GM12878 (cell line): ENCODE measurements at regions not wholly inside any gene's neighbourhood (a gene's known extent, or its start where the extent isn't known, plus 50 kb on each side); places are given as distances from the start of the nearest gene placed in this dataset.

ENCODE experiments used
- ATAC-seq: fragments of 200-7000 bp; cut with Tn5 transposase; 3 replicates; pipeline ENCODE4 v1.9.1; 2020; ENCODE audit warnings: mild to moderate bottlenecking, moderate library complexity
- BruUV-seq: library from RNA; stranded (reverse); fragments of 400-500 nt; replicated peaks from 2 replicates; lab custom pipeline; 2021; lab: Mats Ljungman, UMichigan
- CTCF ChIA-PET: fragments of 300-600 bp; sonication (Branson Sonifier 250); formaldehyde crosslinking; extraction: SDS; loops from one replicate; lab custom pipeline; 2021; ENCODE audit warnings: inconsistent platforms; lab: Yijun Ruan, JAX
- POLR2A ChIA-PET: fragments of 350-600 bp; formaldehyde crosslinking; extraction: SDS; loops from one replicate; lab custom pipeline; 2021; ENCODE audit warnings: inconsistent platforms; lab: Charles Lee
- RAD21 ChIA-PET: fragments of 300-600 bp; sonication (Branson Sonifier 250); formaldehyde crosslinking; loops from one replicate; lab custom pipeline; 2023; ENCODE audit warnings: antibody characterized with exemption; ENCODE audit not compliant: unreplicated experiment; lab: Charles Lee
- SMC1A ChIA-PET: fragments of 300-600 bp; sonication (Branson Sonifier 250); formaldehyde crosslinking; loops from one replicate; lab custom pipeline; 2023; ENCODE audit not compliant: unreplicated experiment, uncharacterized antibody; lab: Charles Lee
- DNase-seq: peaks from one replicate; pipeline ENCODE4 v3.0.0-alpha.2; 2011; ENCODE audit warnings: low read depth, low spot score
- FAIRE-seq: peaks from 3 replicates; lab custom pipeline; 2011; peaks lifted over from hg19 to GRCh38; lab: Jason Lieb, UNC
- H2AFZ ChIP-seq: 2 replicates; pipeline ENCODE4 v1.6.0; 2011; ENCODE audit warnings: low read depth, low read length, control low read depth; ENCODE audit not compliant: control insufficient read depth
- H3K27ac ChIP-seq: 2 replicates; pipeline ENCODE4 v1.5.1; 2011; ENCODE audit warnings: control low read depth; ENCODE audit not compliant: control insufficient read depth, insufficient read depth
- H3K27me3 ChIP-seq, 2 experiments: replicated peaks in 1 of 2; 2 replicates each; pipeline versions ENCODE4 v1.6.0 to v1.6.1; 2011; ENCODE audit warnings: low read length in 1 of 2; ENCODE audit not compliant: control insufficient read depth in 2 of 2, insufficient read depth in 2 of 2
- H3K36me3 ChIP-seq, 2 experiments: 2 replicates each; pipeline ENCODE4 v1.5.1; 2011; ENCODE audit warnings: low read length in 1 of 2; ENCODE audit not compliant: control insufficient read depth in 2 of 2, insufficient read depth in 2 of 2
- H3K4me1 ChIP-seq: 2 replicates; pipeline ENCODE4 v1.6.1; 2011; ENCODE audit warnings: mild to moderate bottlenecking, low read length, moderate library complexity, mixed read lengths; ENCODE audit not compliant: control insufficient read depth, insufficient read depth
- H3K4me2 ChIP-seq: 2 replicates; pipeline ENCODE4 v1.6.0; 2011; ENCODE audit warnings: control low read depth; ENCODE audit not compliant: control insufficient read depth, insufficient read depth
- H3K4me3 ChIP-seq: fragments of 200-600 bp; sonication (generic); 2 replicates; pipeline ENCODE4 v1.5.1; 2016
- H3K79me2 ChIP-seq: 2 replicates; pipeline ENCODE4 v1.6.0; 2011; ENCODE audit warnings: low read length; ENCODE audit not compliant: control insufficient read depth, insufficient read depth
- H3K9ac ChIP-seq: 2 replicates; pipeline ENCODE4 v1.8.0; 2011; ENCODE audit warnings: low read length, control low read depth, mixed read lengths; ENCODE audit not compliant: control insufficient read depth, insufficient read depth
- H3K9me3 ChIP-seq: replicated peaks from 3 replicates; pipeline ENCODE4 v1.5.1; 2011; ENCODE audit warnings: mild to moderate bottlenecking, low read length; ENCODE audit not compliant: control insufficient read depth, insufficient read depth
- H4K20me1 ChIP-seq: 2 replicates; pipeline ENCODE4 v1.6.0; 2011; ENCODE audit not compliant: control insufficient read depth, insufficient read depth
- CEBPZ ChIP-seq: fragments of 150-350 bp; IDR thresholded peaks from 2 replicates; pipeline ENCODE4 v1.6.1; 2016; ENCODE audit warnings: low read depth, low read length
- CUX1 ChIP-seq: IDR thresholded peaks from 2 replicates; pipeline ENCODE4 v1.6.1; 2012; ENCODE audit warnings: improper control_type of control experiment, low read depth, low read length; ENCODE audit not compliant: insufficient replicate concordance
- HDGF ChIP-seq: fragments of 450-650 bp; IDR thresholded peaks from 2 replicates; pipeline ENCODE4 v1.6.1; 2016; ENCODE audit warnings: antibody characterized with exemption
- POLR2A ChIP-seq: IDR thresholded peaks from 2 replicates; pipeline ENCODE4 v1.6.1; 2011; ENCODE audit warnings: low read depth, mild to moderate bottlenecking, low read length
- REST ChIP-seq: IDR thresholded peaks from 2 replicates; pipeline ENCODE4 v1.6.1; 2012; ENCODE audit warnings: mild to moderate bottlenecking, low read depth, low read length
- WGBS: methylation state at CpG from one replicate; pipeline ENCODE4 v1.1.6; 2016; ENCODE audit warnings: low lambda C conversion rate; ENCODE audit not compliant: insufficient replicate concordance, insufficient coverage; ENCODE audit errors: missing lambda C conversion rate; 5-methylcytosine and 5-hydroxymethylcytosine counted together
- in situ Hi-C: fragments of 300-500 bp; cut with MboI; formaldehyde crosslinking; loops from 9 replicates; pipeline ENCODE4 v1.14.3; 2018; ENCODE audit warnings: mixed read lengths
- intact Hi-C: fragments of 100-400 bp; cut with micrococcal nuclease; formaldehyde crosslinking; loops from one replicate; pipeline ENCODE4 v1.14.2; 2022; ENCODE audit not compliant: unreplicated experiment

GRCh38 chr17:77800816-77801215 lies 157.7 kb upstream of the TNRC6C start:
- no peaks in the 10 kb centered on the region for H3K36me3 ChIP-seq
- FAIRE-seq (no peak), DNase-seq (no peak), ATAC-seq (no peak)
- H2AFZ ChIP-seq: no peak overlapping the region
- H3K4me2 ChIP-seq: no peak overlapping the region
- H3K9ac ChIP-seq: no peak overlapping the region
- intact Hi-C loops: no loop called here
- BruUV-seq: no TSS peak
- H3K79me2 ChIP-seq: no peaks in the 10 kb centered on the region
- ChIA-PET POLR2A (no interaction called here), SMC1A (no interaction called here), CTCF (no interaction called here), RAD21 (no interaction called here)
- peaks cover 0 to 7% of the 10 kb centered on the region in 2 experiments; a peak in 2 of 4 replicates for H3K27me3 ChIP-seq
- in situ Hi-C loops: no loop called here
- 71% methylated on average over 15 of the region's 15 CpGs for WGBS
- no peaks in the 10 kb centered on the region for H3K9me3 ChIP-seq
- no peak for TF ChIP-seq POLR2A
- TF ChIP-seq CUX1: no peak
- no peak for TF ChIP-seq CEBPZ
- TF ChIP-seq HDGF: no peak
- no peak for TF ChIP-seq REST
- H4K20me1 ChIP-seq: no peaks in the 10 kb centered on the region
- H3K4me1 ChIP-seq: no peaks in the 10 kb centered on the region
- no peak overlapping the region for H3K27ac ChIP-seq
- H3K4me3 ChIP-seq: no peak overlapping the region
